Body of pancreas (tissue), 4 donors: ENCODE measurements at regions not wholly inside any gene's neighbourhood (a gene's known extent, or its start where the extent isn't known, plus 50 kb on each side); places are given as distances from the start of the nearest gene placed in this dataset.

Experiments
- POLR2A ChIP-seq, 3 donors: fragments of 450-650 bp; IDR thresholded peaks; one replicate each; pipeline ENCODE4 v1.6.1; 2016; ENCODE audit warnings: antibody characterized with exemption in 3 of 3, mild to moderate bottlenecking in 2 of 3
- TF ChIP-seq, protein P1 (sequence below), 7 experiments: fragments of 450-650 bp in 4 of 7; fragments of 200-600 bp in 3 of 7; sonication (generic) in 3 of 7; IDR thresholded peaks; one replicate each; pipeline ENCODE4 v1.5.1; 2016 to 2019; ENCODE audit warnings: antibody characterized with exemption in 7 of 7

- TF ChIP-seq, protein P1, sequence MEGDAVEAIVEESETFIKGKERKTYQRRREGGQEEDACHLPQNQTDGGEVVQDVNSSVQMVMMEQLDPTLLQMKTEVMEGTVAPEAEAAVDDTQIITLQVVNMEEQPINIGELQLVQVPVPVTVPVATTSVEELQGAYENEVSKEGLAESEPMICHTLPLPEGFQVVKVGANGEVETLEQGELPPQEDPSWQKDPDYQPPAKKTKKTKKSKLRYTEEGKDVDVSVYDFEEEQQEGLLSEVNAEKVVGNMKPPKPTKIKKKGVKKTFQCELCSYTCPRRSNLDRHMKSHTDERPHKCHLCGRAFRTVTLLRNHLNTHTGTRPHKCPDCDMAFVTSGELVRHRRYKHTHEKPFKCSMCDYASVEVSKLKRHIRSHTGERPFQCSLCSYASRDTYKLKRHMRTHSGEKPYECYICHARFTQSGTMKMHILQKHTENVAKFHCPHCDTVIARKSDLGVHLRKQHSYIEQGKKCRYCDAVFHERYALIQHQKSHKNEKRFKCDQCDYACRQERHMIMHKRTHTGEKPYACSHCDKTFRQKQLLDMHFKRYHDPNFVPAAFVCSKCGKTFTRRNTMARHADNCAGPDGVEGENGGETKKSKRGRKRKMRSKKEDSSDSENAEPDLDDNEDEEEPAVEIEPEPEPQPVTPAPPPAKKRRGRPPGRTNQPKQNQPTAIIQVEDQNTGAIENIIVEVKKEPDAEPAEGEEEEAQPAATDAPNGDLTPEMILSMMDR (IDR thresholded peaks at IDR 0.05): no peak
- TF ChIP-seq POLR2A (IDR thresholded peaks at IDR 0.05): no peak
These were observed 702.8 kb downstream of the TBC1D22A start for GRCh38 chr22:47465222-47465621.
